Breast epithelium (tissue), 4 donors: ENCODE measurements at regions not wholly inside any gene's neighbourhood (a gene's known extent, or its start where the extent isn't known, plus 50 kb on each side); places are given as distances from the start of the nearest gene placed in this dataset.

Source experiments
- DNase-seq, 2 donors: peaks; one replicate each; pipeline ENCODE4 v3.0.0-alpha.2; 2019; ENCODE audit warnings: low spot score in 2 of 2
- H3K27ac ChIP-seq, 2 donors: fragments of 200-600 bp; sonication (generic) in 1 of 2; one replicate each; pipeline ENCODE4 v1.5.1; 2016 to 2019; ENCODE audit warnings: mild to moderate bottlenecking in 1 of 2
- H3K27me3 ChIP-seq, 2 donors: fragments of 200-600 bp; sonication (generic) in 1 of 2; one replicate each; pipeline versions ENCODE4 v1.5.1 to v1.6.0; 2017 to 2019; ENCODE audit warnings: control low read depth in 1 of 2, mild to moderate bottlenecking in 1 of 2
- H3K36me3 ChIP-seq: fragments of 200-600 bp; one replicate; pipeline ENCODE4 v1.5.1; 2019
- H3K4me1 ChIP-seq, 2 donors: fragments of 200-600 bp; sonication (generic); one replicate each; pipeline ENCODE4 v1.5.1; 2016 to 2019; ENCODE audit warnings: control low read depth in 1 of 2
- H3K4me3 ChIP-seq, 3 donors: fragments of 200-600 bp; sonication (generic); 1 replicate in 2 of 3; 2 replicates in 1 of 3; pipeline ENCODE4 v1.5.1; 2016 to 2019; ENCODE audit warnings: mild to moderate bottlenecking in 3 of 3, moderate library complexity in 2 of 3
- H3K9me3 ChIP-seq, 2 donors: fragments of 200-600 bp; sonication (generic) in 1 of 2; one replicate each; pipeline ENCODE4 v1.5.1; 2016 to 2019; ENCODE audit warnings: control low read depth in 1 of 2
- CTCF ChIP-seq, 3 donors: fragments of 450-650 bp; IDR thresholded peaks; one replicate each; pipeline ENCODE4 v1.5.1; 2016 to 2017; ENCODE audit warnings: antibody characterized with exemption in 3 of 3, mild to moderate bottlenecking in 3 of 3, moderate library complexity in 3 of 3
- POLR2A ChIP-seq: fragments of 450-650 bp; IDR thresholded peaks from one replicate; pipeline ENCODE4 v1.6.1; 2016; ENCODE audit warnings: antibody characterized with exemption, mild to moderate bottlenecking, moderate library complexity
- POLR2AphosphoS5 ChIP-seq, 3 donors: sonication (generic); formaldehyde crosslinking; IDR thresholded peaks; one replicate each; pipeline ENCODE4 v1.6.1; 2017; ENCODE audit warnings: antibody characterized with exemption in 3 of 3
- intact Hi-C: fragments of 100-400 bp; cut with DNase I; formaldehyde crosslinking; loops from one replicate; pipeline ENCODE4 v1.15.1; 2023; ENCODE audit warnings: low total_unique reads

- intact Hi-C loops = no loop called here
- H3K27me3 ChIP-seq = no peaks in the 10 kb centered on the region
- H3K36me3 ChIP-seq = no peaks in the 10 kb centered on the region
- H3K4me3 ChIP-seq = no peak overlapping the region
- H3K4me1 ChIP-seq = no peaks in the 10 kb centered on the region
- H3K9me3 ChIP-seq = no peaks in the 10 kb centered on the region
- TF ChIP-seq CTCF (IDR thresholded peaks at IDR 0.05) (no peak), POLR2A (no peak), POLR2AphosphoS5 (IDR thresholded peaks at IDR 0.05) (no peak)
- no peak for DNase-seq
- H3K27ac ChIP-seq = no peak overlapping the region
These were observed 115.3 kb upstream of the ASCC3 start for GRCh38 chr6:100996409-100996808.

GRCh38 chr6:100998111-100998510, 117.0 kb upstream of the ASCC3 start:
- H3K36me3 ChIP-seq = no peaks in the 10 kb centered on the region
- H3K27ac ChIP-seq = no peak overlapping the region
- DNase-seq = no peak
- TF ChIP-seq POLR2A (no peak), CTCF (IDR thresholded peaks at IDR 0.05) (no peak), POLR2AphosphoS5 (IDR thresholded peaks at IDR 0.05) (no peak)
- no peaks in the 10 kb centered on the region for H3K4me1 ChIP-seq
- H3K4me3 ChIP-seq = no peak overlapping the region
- no peaks in the 10 kb centered on the region for H3K27me3 ChIP-seq
- intact Hi-C loops = no loop called here
- H3K9me3 ChIP-seq = no peaks in the 10 kb centered on the region

- no peak overlapping the region for H3K4me3 ChIP-seq
- H3K9me3 ChIP-seq = peaks cover 0 to 4% of the 10 kb centered on the region in 2 donors
- intact Hi-C loops = no loop called here
- H3K27me3 ChIP-seq = no peaks in the 10 kb centered on the region
- DNase-seq = no peak
- no peaks in the 10 kb centered on the region for H3K4me1 ChIP-seq
- H3K27ac ChIP-seq = no peak overlapping the region
- no peaks in the 10 kb centered on the region for H3K36me3 ChIP-seq
- TF ChIP-seq POLR2A = no peak
- no peak for TF ChIP-seq CTCF (IDR thresholded peaks at IDR 0.05)
- no peak for TF ChIP-seq POLR2AphosphoS5 (IDR thresholded peaks at IDR 0.05)
These were observed 118.0 kb upstream of the ASCC3 start for GRCh38 chr6:100999034-100999597.

- Histone ChIP-seq H3K36me3 (no peaks in the 10 kb centered on the region), H3K4me3 (no peak overlapping the region), H3K27ac (no peak overlapping the region), H3K9me3 (peaks cover 0 to 4% of the 10 kb centered on the region in 2 donors), H3K27me3 (no peaks in the 10 kb centered on the region), H3K4me1 (no peaks in the 10 kb centered on the region)
- TF ChIP-seq POLR2A (no peak), CTCF (IDR thresholded peaks at IDR 0.05) (no peak), POLR2AphosphoS5 (IDR thresholded peaks at IDR 0.05) (no peak)
- intact Hi-C loops = no loop called here
- DNase-seq = no peak
These were observed 119.2 kb upstream of the ASCC3 start for GRCh38 chr6:101000341-101000740.

- Histone ChIP-seq H3K9me3 (peaks cover 0 to 4% of the 10 kb centered on the region in 2 donors), H3K27me3 (no peaks in the 10 kb centered on the region), H3K36me3 (no peaks in the 10 kb centered on the region), H3K4me3 (no peak overlapping the region), H3K4me1 (no peaks in the 10 kb centered on the region), H3K27ac (no peak overlapping the region)
- intact Hi-C loops = no loop called here
- TF ChIP-seq POLR2AphosphoS5 (IDR thresholded peaks at IDR 0.05) = no peak
- TF ChIP-seq POLR2A = no peak
- TF ChIP-seq CTCF (IDR thresholded peaks at IDR 0.05) = no peak
- no peak for DNase-seq
These were observed 119.9 kb upstream of the ASCC3 start for GRCh38 chr6:101001012-101001411.
